Forelimb muscle (tissue), 1 donor: ENCODE measurements at regions not wholly inside any gene's neighbourhood (a gene's known extent, or its start where the extent isn't known, plus 50 kb on each side); places are given as distances from the start of the nearest gene placed in this dataset.

Experiments
- DNase-seq: peaks from one replicate; pipeline ENCODE4 v3.0.0-alpha.2; 2013; ENCODE audit warnings: low read depth

- DNase-seq: no peak
These were observed 313.1 kb upstream of the TNRC6C start for GRCh38 chr17:77645072-77646045.

GRCh38 chr17:77646046-77646430 lies 312.5 kb upstream of the TNRC6C start:
- DNase-seq: no peak

GRCh38 chr17:77647531-77647930 lies 311.0 kb upstream of the TNRC6C start:
- DNase-seq: no peak

GRCh38 chr17:77649717-77650211 lies 308.7 kb upstream of the TNRC6C start:
- DNase-seq: no peak

- no peak for DNase-seq
These were observed 306.5 kb upstream of the TNRC6C start for GRCh38 chr17:77651988-77652387.

- no peak for DNase-seq
These were observed 304.2 kb upstream of the TNRC6C start for GRCh38 chr17:77654296-77654695.

- DNase-seq: no peak
These were observed 303.7 kb upstream of the TNRC6C start for GRCh38 chr17:77654850-77655249.

- DNase-seq: no peak
These were observed 302.4 kb upstream of the TNRC6C start for GRCh38 chr17:77656054-77656453.

- DNase-seq: no peak
These were observed 300.7 kb upstream of the TNRC6C start for GRCh38 chr17:77657839-77658238.

GRCh38 chr17:77660524-77660923 lies 298.0 kb upstream of the TNRC6C start:
- no peak for DNase-seq

- no peak for DNase-seq
These were observed 295.7 kb upstream of the TNRC6C start for GRCh38 chr17:77662833-77663232.

- no peak for DNase-seq
These were observed 294.3 kb upstream of the TNRC6C start for GRCh38 chr17:77664097-77664729.

GRCh38 chr17:77665833-77666232 lies 292.7 kb upstream of the TNRC6C start:
- DNase-seq: no peak

- no peak for DNase-seq
These were observed 292.0 kb upstream of the TNRC6C start for GRCh38 chr17:77666462-77666861.

GRCh38 chr17:77666881-77667395 lies 291.6 kb upstream of the TNRC6C start:
- no peak for DNase-seq

- no peak for DNase-seq
These were observed 291.0 kb upstream of the TNRC6C start for GRCh38 chr17:77667478-77667877.

- DNase-seq: no peak
These were observed 290.0 kb upstream of the TNRC6C start for GRCh38 chr17:77668518-77668917.

- no peak for DNase-seq
These were observed 288.3 kb upstream of the TNRC6C start for GRCh38 chr17:77670173-77670572.

GRCh38 chr17:77674358-77674757 lies 284.1 kb upstream of the TNRC6C start:
- no peak for DNase-seq

- no peak for DNase-seq
These were observed 283.1 kb upstream of the TNRC6C start for GRCh38 chr17:77675411-77675810.

GRCh38 chr17:77675816-77676215 lies 282.7 kb upstream of the TNRC6C start:
- no peak for DNase-seq

- DNase-seq: no peak
These were observed 282.3 kb upstream of the TNRC6C start for GRCh38 chr17:77676237-77676661.

GRCh38 chr17:77677211-77677610 lies 281.3 kb upstream of the TNRC6C start:
- DNase-seq: peak; percentile 29
